HepG2 (cell line): ENCODE measurements at regions not wholly inside any gene's neighbourhood (a gene's known extent, or its start where the extent isn't known, plus 50 kb on each side); places are given as distances from the start of the nearest gene placed in this dataset.

ENCODE experiments used
- ARNT ChIP-seq: fragments of 450-650 bp; IDR thresholded peaks from 2 replicates; pipeline ENCODE4 v1.6.1; 2017
- FLYWCH1 ChIP-seq: sonication (generic); formaldehyde crosslinking; IDR thresholded peaks from 2 replicates; pipeline ENCODE4 v1.8.1; 2023; ENCODE audit warnings: mild to moderate bottlenecking, missing genetic modification reagents
- FOXA3 ChIP-seq: IDR thresholded peaks from 2 replicates; pipeline ENCODE4 v1.6.1; 2016; ENCODE audit warnings: missing genetic modification reagents, missing compliant biosample characterization
- GPN1 ChIP-seq: sonication (generic); formaldehyde crosslinking; IDR thresholded peaks from 2 replicates; pipeline ENCODE4 v1.5.1; 2020; ENCODE audit warnings: missing genetic modification reagents, borderline replicate concordance
- MAZ ChIP-seq, 2 experiments: sonication (generic) in 1 of 2; formaldehyde crosslinking in 1 of 2; IDR thresholded peaks; 2 replicates each; pipeline versions ENCODE4 v1.5.0 to v1.6.1; 2012 to 2020; ENCODE audit warnings: low read depth in 2 of 2, mild to moderate bottlenecking in 2 of 2, borderline replicate concordance in 1 of 2, improper control_type of control experiment in 1 of 2, low read length in 1 of 2, missing genetic modification reagents in 1 of 2, moderate library complexity in 1 of 2
- MBNL3 ChIP-seq: fragments of 250-450 bp; sonication (Bioruptor Pico); conservative IDR thresholded peaks from 2 replicates; pipeline ENCODE4 v1.8.0; 2022; ENCODE audit warnings: mild to moderate bottlenecking, inconsistent platforms
- SALL1 ChIP-seq: sonication (generic); formaldehyde crosslinking; IDR thresholded peaks from 2 replicates; pipeline ENCODE4 v1.8.0; 2022; ENCODE audit warnings: mild to moderate bottlenecking, missing genetic modification reagents
- ZNF121 ChIP-seq: sonication (generic); formaldehyde crosslinking; IDR thresholded peaks from 2 replicates; pipeline ENCODE4 v1.5.0; 2020; ENCODE audit warnings: mild to moderate bottlenecking, missing genetic modification reagents
- ZNF431 ChIP-seq: sonication (generic); formaldehyde crosslinking; IDR thresholded peaks from 2 replicates; pipeline ENCODE4 v1.9.0; 2022; ENCODE audit warnings: missing genetic modification reagents, low read depth, mild to moderate bottlenecking, borderline replicate concordance
- ZNF570 ChIP-seq: sonication (generic); formaldehyde crosslinking; IDR thresholded peaks from 2 replicates; pipeline ENCODE4 v1.4.0; 2020; ENCODE audit warnings: mild to moderate bottlenecking, missing genetic modification reagents, borderline replicate concordance
- ZNF839 ChIP-seq: sonication (generic); formaldehyde crosslinking; IDR thresholded peaks from 2 replicates; pipeline ENCODE4 v1.4.0; 2020; ENCODE audit warnings: missing genetic modification reagents, mild to moderate bottlenecking, borderline replicate concordance
- ZSCAN25 ChIP-seq: sonication (generic); formaldehyde crosslinking; IDR thresholded peaks from 2 replicates; pipeline ENCODE4 v1.8.0; 2022; ENCODE audit warnings: mild to moderate bottlenecking, missing genetic modification reagents
- TF ChIP-seq, protein P1 (sequence below): sonication (generic); formaldehyde crosslinking; IDR thresholded peaks from 2 replicates; pipeline ENCODE4 v1.5.0; 2020; ENCODE audit warnings: mild to moderate bottlenecking, missing genetic modification reagents
- TF ChIP-seq, protein P2 (sequence below), 2 experiments: sonication (generic) in 1 of 2; formaldehyde crosslinking in 1 of 2; IDR thresholded peaks; 2 replicates each; pipeline versions ENCODE4 v1.5.1 to v1.6.1; 2011 to 2020; ENCODE audit warnings: borderline replicate concordance in 1 of 2, low read depth in 1 of 2, low read length in 1 of 2, mild to moderate bottlenecking in 1 of 2, missing genetic modification reagents in 1 of 2, moderate library complexity in 1 of 2
- TF ChIP-seq, protein P3 (sequence below): sonication (generic); formaldehyde crosslinking; IDR thresholded peaks from one replicate; pipeline ENCODE4 v1.5.1; 2020; ENCODE audit warnings: mild to moderate bottlenecking, missing genetic modification reagents; ENCODE audit errors: not compliant biosample characterization

- TF ChIP-seq SALL1 (CRISPR knock-in tag) (peak; percentile 13; the same call in 1 of the 2 replicates), ZNF839 (CRISPR knock-in tag) (0 out of 2 replicates have a peak, but pooled peaks have one; percentile 61), ZNF570 (CRISPR knock-in tag) (no peak), ZNF431 (CRISPR knock-in tag) (0 out of 2 replicates have a peak, but pooled peaks have one; percentile 34), GPN1 (CRISPR knock-in tag) (no peak), MBNL3 (CRISPR knock-in tag) (no peak), ARNT (no peak), MAZ (IDR thresholded peaks at IDR 0.05; ENCODE audit: borderline replicate concordance, low read depth, low read length) (no peak), MAZ (CRISPR knock-in tag; IDR thresholded peaks at IDR 0.05; ENCODE audit: low read depth) (no peak), FOXA3 (CRISPR knock-in tag) (peak; percentile 53), ZNF121 (CRISPR knock-in tag) (peak; percentile 97), ZSCAN25 (CRISPR knock-in tag) (no peak), FLYWCH1 (CRISPR knock-in tag) (no peak)
- TF ChIP-seq, protein P1, sequence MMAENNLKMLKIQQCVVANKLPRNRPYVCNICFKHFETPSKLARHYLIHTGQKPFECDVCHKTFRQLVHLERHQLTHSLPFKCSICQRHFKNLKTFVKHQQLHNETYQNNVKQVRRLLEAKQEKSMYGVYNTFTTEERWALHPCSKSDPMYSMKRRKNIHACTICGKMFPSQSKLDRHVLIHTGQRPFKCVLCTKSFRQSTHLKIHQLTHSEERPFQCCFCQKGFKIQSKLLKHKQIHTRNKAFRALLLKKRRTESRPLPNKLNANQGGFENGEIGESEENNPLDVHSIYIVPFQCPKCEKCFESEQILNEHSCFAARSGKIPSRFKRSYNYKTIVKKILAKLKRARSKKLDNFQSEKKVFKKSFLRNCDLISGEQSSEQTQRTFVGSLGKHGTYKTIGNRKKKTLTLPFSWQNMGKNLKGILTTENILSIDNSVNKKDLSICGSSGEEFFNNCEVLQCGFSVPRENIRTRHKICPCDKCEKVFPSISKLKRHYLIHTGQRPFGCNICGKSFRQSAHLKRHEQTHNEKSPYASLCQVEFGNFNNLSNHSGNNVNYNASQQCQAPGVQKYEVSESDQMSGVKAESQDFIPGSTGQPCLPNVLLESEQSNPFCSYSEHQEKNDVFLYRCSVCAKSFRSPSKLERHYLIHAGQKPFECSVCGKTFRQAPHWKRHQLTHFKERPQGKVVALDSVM: peak; percentile 93
- TF ChIP-seq, protein P2, sequence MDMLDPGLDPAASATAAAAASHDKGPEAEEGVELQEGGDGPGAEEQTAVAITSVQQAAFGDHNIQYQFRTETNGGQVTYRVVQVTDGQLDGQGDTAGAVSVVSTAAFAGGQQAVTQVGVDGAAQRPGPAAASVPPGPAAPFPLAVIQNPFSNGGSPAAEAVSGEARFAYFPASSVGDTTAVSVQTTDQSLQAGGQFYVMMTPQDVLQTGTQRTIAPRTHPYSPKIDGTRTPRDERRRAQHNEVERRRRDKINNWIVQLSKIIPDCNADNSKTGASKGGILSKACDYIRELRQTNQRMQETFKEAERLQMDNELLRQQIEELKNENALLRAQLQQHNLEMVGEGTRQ (IDR thresholded peaks at IDR 0.05; ENCODE audit: low read depth, low read length): no peak
- TF ChIP-seq, protein P2 (CRISPR knock-in tag; IDR thresholded peaks at IDR 0.05; ENCODE audit: borderline replicate concordance): no peak
- TF ChIP-seq, protein P3, sequence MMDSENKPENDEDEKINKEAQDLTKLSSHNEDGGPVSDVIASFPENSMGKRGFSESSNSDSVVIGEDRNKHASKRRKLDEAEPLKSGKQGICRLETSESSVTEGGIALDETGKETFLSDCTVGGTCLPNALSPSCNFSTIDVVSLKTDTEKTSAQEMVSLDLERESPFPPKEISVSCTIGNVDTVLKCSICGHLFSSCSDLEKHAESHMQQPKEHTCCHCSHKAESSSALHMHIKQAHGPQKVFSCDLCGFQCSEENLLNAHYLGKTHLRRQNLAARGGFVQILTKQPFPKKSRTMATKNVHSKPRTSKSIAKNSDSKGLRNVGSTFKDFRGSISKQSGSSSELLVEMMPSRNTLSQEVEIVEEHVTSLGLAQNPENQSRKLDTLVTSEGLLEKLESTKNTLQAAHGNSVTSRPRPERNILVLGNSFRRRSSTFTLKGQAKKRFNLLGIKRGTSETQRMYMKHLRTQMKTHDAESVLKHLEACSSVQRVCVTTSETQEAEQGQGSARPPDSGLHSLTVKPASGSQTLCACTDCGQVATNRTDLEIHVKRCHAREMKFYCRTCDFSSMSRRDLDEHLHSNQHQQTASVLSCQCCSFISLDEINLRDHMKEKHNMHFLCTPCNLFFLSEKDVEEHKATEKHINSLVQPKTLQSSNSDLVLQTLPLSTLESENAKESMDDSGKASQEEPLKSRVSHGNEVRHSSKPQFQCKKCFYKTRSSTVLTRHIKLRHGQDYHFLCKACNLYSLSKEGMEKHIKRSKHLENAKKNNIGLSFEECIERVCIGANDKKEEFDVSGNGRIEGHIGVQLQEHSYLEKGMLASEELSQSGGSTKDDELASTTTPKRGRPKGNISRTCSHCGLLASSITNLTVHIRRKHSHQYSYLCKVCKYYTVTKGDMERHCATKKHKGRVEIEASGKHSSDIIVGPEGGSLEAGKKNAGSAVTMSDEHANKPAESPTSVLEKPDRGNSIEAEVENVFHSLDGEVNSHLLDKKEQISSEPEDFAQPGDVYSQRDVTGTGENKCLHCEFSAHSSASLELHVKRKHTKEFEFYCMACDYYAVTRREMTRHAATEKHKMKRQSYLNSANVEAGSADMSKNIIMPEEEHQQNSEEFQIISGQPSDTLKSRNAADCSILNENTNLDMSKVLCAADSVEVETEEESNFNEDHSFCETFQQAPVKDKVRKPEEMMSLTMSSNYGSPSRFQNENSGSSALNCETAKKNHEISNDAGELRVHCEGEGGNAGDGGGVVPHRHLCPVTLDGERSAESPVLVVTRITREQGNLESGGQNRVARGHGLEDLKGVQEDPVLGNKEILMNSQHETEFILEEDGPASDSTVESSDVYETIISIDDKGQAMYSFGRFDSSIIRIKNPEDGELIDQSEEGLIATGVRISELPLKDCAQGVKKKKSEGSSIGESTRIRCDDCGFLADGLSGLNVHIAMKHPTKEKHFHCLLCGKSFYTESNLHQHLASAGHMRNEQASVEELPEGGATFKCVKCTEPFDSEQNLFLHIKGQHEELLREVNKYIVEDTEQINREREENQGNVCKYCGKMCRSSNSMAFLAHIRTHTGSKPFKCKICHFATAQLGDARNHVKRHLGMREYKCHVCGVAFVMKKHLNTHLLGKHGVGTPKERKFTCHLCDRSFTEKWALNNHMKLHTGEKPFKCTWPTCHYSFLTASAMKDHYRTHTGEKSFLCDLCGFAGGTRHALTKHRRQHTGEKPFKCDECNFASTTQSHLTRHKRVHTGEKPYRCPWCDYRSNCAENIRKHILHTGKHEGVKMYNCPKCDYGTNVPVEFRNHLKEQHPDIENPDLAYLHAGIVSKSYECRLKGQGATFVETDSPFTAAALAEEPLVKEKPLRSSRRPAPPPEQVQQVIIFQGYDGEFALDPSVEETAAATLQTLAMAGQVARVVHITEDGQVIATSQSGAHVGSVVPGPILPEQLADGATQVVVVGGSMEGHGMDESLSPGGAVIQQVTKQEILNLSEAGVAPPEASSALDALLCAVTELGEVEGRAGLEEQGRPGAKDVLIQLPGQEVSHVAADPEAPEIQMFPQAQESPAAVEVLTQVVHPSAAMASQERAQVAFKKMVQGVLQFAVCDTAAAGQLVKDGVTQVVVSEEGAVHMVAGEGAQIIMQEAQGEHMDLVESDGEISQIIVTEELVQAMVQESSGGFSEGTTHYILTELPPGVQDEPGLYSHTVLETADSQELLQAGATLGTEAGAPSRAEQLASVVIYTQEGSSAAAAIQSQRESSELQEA (CRISPR knock-in tag): no peak
These were observed 76.5 kb upstream of the HPCAL1 start (continued) for GRCh38 chr2:10226038-10226724.
